ENCODE measurements at regions not wholly inside any gene's neighbourhood (a gene's known extent, or its start where the extent isn't known, plus 50 kb on each side); places are given as distances from the start of the nearest gene placed in this dataset.

- no peak for DNase-seq
Observed at GRCh38 chr1:29502225-29502910, 266.0 kb downstream of the PTPRU start.

GRCh38 chr1:29501227-29501976, 265.1 kb downstream of the PTPRU start:
- DNase-seq = no peak

- no peak for DNase-seq
Observed at GRCh38 chr1:29500651-29501050, 264.3 kb downstream of the PTPRU start.

- no peak for DNase-seq
Observed at GRCh38 chr1:29500041-29500440, 263.7 kb downstream of the PTPRU start.

GRCh38 chr1:29499104-29499650, 262.9 kb downstream of the PTPRU start:
- DNase-seq = no peak

- DNase-seq = no peak
Observed at GRCh38 chr1:29498126-29499103, 262.1 kb downstream of the PTPRU start.

GRCh38 chr1:29497395-29498125, 261.2 kb downstream of the PTPRU start:
- no peak for DNase-seq

GRCh38 chr1:29496701-29497100, 260.4 kb downstream of the PTPRU start:
- DNase-seq = no peak

GRCh38 chr1:29490204-29490934, 254.0 kb downstream of the PTPRU start:
- DNase-seq = no peak

GRCh38 chr1:29489471-29489870, 253.1 kb downstream of the PTPRU start:
- DNase-seq = no peak

- no peak for DNase-seq
Observed at GRCh38 chr1:29488794-29489311, 252.5 kb downstream of the PTPRU start.

GRCh38 chr1:29488086-29488793, 251.9 kb downstream of the PTPRU start:
- no peak for DNase-seq

- DNase-seq = no peak
Observed at GRCh38 chr1:29487291-29487690, 251.0 kb downstream of the PTPRU start.

GRCh38 chr1:29485096-29485925, 249.0 kb downstream of the PTPRU start:
- DNase-seq = no peak

GRCh38 chr1:29482991-29483390, 246.7 kb downstream of the PTPRU start:
- DNase-seq = no peak

GRCh38 chr1:29482064-29482463, 245.7 kb downstream of the PTPRU start:
- DNase-seq = no peak

- DNase-seq = no peak
Observed at GRCh38 chr1:29481031-29481430, 244.7 kb downstream of the PTPRU start.

- no peak for DNase-seq
Observed at GRCh38 chr1:29478879-29479278, 242.6 kb downstream of the PTPRU start.

- no peak for DNase-seq
Observed at GRCh38 chr1:29478151-29478791, 241.9 kb downstream of the PTPRU start.
